ENCODE measurements at regions not wholly inside any gene's neighbourhood (a gene's known extent, or its start where the extent isn't known, plus 50 kb on each side); places are given as distances from the start of the nearest gene placed in this dataset.

DNA sequence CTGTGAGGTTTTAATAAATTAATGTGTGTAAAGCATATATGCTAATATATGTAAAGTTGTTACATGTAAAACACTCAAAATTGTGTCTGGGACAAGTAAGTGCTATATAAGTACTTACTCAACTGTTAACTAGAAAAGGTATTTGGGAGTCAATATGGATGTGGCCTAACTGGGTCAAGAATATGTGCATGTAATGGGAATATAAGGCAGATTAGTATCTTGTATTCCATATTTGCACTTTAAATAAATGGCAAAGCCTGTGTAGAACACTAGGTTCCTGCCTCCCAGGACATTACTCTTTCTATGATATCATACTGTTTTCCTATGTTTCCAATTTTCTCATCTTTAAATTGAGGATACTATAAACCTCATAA, 270.6 kb downstream of the FBXO8 start:
- TF ChIP-seq, protein P1, sequence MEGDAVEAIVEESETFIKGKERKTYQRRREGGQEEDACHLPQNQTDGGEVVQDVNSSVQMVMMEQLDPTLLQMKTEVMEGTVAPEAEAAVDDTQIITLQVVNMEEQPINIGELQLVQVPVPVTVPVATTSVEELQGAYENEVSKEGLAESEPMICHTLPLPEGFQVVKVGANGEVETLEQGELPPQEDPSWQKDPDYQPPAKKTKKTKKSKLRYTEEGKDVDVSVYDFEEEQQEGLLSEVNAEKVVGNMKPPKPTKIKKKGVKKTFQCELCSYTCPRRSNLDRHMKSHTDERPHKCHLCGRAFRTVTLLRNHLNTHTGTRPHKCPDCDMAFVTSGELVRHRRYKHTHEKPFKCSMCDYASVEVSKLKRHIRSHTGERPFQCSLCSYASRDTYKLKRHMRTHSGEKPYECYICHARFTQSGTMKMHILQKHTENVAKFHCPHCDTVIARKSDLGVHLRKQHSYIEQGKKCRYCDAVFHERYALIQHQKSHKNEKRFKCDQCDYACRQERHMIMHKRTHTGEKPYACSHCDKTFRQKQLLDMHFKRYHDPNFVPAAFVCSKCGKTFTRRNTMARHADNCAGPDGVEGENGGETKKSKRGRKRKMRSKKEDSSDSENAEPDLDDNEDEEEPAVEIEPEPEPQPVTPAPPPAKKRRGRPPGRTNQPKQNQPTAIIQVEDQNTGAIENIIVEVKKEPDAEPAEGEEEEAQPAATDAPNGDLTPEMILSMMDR (IDR thresholded peaks at IDR 0.05; ENCODE audit: unreplicated experiment): no peak
- no peak overlapping the region for H3K4me3 Mint-ChIP-seq (ENCODE audit: unreplicated experiment)
- no peaks in the 10 kb centered on the region for H3K9me3 Mint-ChIP-seq (ENCODE audit: unreplicated experiment)
- peaks cover 3% of the 10 kb centered on the region for H3K4me1 Mint-ChIP-seq (ENCODE audit: unreplicated experiment)
- no peaks in the 10 kb centered on the region for H3K36me3 Mint-ChIP-seq (ENCODE audit: low read depth, unreplicated experiment)
- no peak overlapping the region for H3K27ac Mint-ChIP-seq (ENCODE audit: unreplicated experiment)
- no peaks in the 10 kb centered on the region for H3K27me3 Mint-ChIP-seq (ENCODE audit: unreplicated experiment)
- no peak for DNase-seq (ENCODE audit: low spot score)

DNA sequence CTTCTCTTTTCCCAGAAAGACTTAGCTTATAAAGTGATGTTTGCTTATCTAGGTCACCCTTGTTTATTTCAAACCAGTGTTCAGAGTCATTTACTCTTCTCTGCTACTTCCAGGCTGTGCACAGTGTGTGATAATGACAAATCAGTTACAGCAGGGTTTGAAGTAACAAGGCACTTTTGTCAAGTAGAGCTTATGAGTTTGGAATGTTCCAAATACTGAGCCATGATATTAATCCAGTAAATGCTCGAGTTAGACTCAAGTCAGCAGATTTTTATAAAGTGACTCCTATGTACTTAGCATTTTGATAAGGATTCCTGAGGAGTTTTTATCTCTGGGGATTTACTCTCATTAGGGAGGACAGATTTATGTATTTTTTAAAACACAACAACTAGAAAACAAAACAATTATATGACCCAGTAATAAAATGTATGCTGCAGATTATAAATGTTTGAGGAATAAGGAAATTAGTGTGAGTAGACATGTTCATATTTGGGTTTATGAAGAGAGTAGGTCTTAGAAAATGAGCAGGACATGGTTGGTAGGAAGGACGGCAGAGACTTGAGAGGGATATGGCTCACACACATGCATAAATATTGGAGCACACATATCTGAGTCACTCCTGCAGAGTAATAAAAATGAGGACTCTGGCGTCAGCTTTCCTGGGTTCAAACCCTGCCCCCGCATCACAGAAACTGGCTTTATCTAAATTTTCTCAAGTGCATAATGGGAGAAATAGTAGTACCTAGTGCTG, 271.2 kb downstream of the FBXO8 start:
- no peaks in the 10 kb centered on the region for H3K9me3 Mint-ChIP-seq (ENCODE audit: unreplicated experiment)
- peaks cover 3% of the 10 kb centered on the region for H3K4me1 Mint-ChIP-seq (ENCODE audit: unreplicated experiment)
- H3K27me3 Mint-ChIP-seq (ENCODE audit: unreplicated experiment): no peaks in the 10 kb centered on the region
- TF ChIP-seq, protein P1 (IDR thresholded peaks at IDR 0.05; ENCODE audit: unreplicated experiment): no peak
- no peak overlapping the region for H3K27ac Mint-ChIP-seq (ENCODE audit: unreplicated experiment)
- H3K4me3 Mint-ChIP-seq (ENCODE audit: unreplicated experiment): no peak overlapping the region
- no peaks in the 10 kb centered on the region for H3K36me3 Mint-ChIP-seq (ENCODE audit: low read depth, unreplicated experiment)
- DNase-seq (ENCODE audit: low spot score): no peak

DNA sequence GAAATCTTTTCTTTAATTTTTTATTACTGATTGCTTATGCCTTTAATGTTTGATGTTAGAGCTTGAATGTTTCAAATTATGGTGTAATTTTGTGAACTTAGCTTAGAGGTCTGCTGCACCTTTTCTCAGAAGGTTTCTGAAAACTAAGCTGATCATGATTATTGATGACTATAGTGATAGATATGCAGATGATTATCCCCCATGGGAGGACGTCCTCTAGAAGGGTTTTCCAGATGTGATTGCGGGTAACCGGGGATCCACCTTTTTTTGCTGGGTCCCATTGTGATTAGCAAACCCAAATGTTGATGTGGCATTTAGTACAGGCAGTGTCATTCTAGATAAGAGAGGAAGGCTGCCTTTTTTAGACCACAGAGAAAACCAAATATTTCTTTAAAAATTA, 272.9 kb downstream of the FBXO8 start:
- H3K27me3 Mint-ChIP-seq (ENCODE audit: unreplicated experiment): no peaks in the 10 kb centered on the region

DNA sequence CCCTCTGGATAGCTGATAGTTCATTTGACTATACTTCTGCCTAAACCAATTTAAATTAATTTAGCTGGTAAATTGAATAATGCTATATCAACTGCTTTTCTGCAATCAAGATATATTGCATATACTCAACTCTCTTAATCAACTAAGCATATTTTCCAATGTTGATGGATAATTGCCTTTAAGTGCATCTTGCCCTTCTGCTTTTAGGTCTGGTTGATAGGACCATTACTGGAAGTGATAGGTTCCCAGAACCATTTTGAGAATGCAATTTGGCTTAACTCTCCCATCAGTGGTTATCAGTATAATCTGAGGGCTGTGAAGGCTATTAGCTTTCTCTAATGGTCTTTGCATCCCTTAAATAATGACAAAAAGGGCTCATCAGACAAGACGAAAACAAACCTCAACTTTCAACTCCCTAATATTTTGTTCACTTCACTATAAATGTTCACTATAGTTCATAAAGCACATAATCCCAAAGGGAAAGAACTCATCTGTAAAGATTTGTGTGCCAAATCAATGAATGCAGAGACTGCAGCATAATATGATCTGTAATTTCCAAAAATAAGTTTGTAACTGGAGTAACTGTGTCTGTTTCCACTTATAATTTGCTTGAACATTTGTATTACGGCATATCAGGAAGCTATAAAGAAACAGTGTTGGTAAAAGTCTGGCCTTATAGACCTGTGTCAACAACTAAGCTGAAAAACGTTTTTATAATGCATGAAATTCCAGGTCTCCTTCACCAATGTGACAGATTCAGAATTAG, 273.6 kb downstream of the FBXO8 start:
- TF ChIP-seq, protein P1 (IDR thresholded peaks at IDR 0.05; ENCODE audit: unreplicated experiment): no peak
- H3K4me1 Mint-ChIP-seq (ENCODE audit: unreplicated experiment): no peaks in the 10 kb centered on the region
- H3K36me3 Mint-ChIP-seq (ENCODE audit: low read depth, unreplicated experiment): no peaks in the 10 kb centered on the region
- no peak overlapping the region for H3K27ac Mint-ChIP-seq (ENCODE audit: unreplicated experiment)
- no peaks in the 10 kb centered on the region for H3K27me3 Mint-ChIP-seq (ENCODE audit: unreplicated experiment)
- no peak for DNase-seq (ENCODE audit: low spot score)
- H3K9me3 Mint-ChIP-seq (ENCODE audit: unreplicated experiment): no peaks in the 10 kb centered on the region
- no peak overlapping the region for H3K4me3 Mint-ChIP-seq (ENCODE audit: unreplicated experiment)

More for the DNA sequence above, 272.9 kb downstream of the FBXO8 start:
- no peaks in the 10 kb centered on the region for H3K9me3 Mint-ChIP-seq (ENCODE audit: unreplicated experiment)
- no peak overlapping the region for H3K27ac Mint-ChIP-seq (ENCODE audit: unreplicated experiment)
- H3K4me1 Mint-ChIP-seq (ENCODE audit: unreplicated experiment): no peaks in the 10 kb centered on the region
- H3K4me3 Mint-ChIP-seq (ENCODE audit: unreplicated experiment): no peak overlapping the region
- no peak for DNase-seq (ENCODE audit: low spot score)
- no peaks in the 10 kb centered on the region for H3K36me3 Mint-ChIP-seq (ENCODE audit: low read depth, unreplicated experiment)
- TF ChIP-seq, protein P1 (IDR thresholded peaks at IDR 0.05; ENCODE audit: unreplicated experiment): no peak

DNA sequence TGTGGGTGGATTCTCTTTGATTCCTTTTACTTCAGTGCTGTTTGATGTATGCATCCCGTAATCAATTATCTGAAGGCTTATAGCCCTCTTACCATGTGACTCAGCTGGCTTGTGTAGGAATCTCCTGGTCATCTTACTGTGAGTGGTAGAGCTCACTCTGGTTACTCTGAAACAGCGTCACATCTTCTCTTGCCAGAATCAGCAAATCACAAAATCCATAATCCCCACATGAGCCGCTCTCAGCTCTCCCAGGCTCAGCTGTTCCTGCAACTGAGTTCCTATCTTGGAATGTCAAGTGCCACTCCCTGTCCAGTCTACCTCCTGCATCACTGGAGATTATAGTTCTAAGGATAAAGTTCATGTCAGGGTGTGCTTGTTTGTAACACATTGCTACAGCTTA, 278.0 kb downstream of the FBXO8 start:
- Mint-ChIP-seq H3K4me1 (ENCODE audit: unreplicated experiment) (no peaks in the 10 kb centered on the region), H3K36me3 (ENCODE audit: low read depth, unreplicated experiment) (no peaks in the 10 kb centered on the region)

More for the DNA sequence above, 278.0 kb downstream of the FBXO8 start:
- H3K27ac Mint-ChIP-seq (ENCODE audit: unreplicated experiment): no peak overlapping the region
- H3K9me3 Mint-ChIP-seq (ENCODE audit: unreplicated experiment): no peaks in the 10 kb centered on the region
- no peak for DNase-seq (ENCODE audit: low spot score)
- no peak overlapping the region for H3K4me3 Mint-ChIP-seq (ENCODE audit: unreplicated experiment)
- no peaks in the 10 kb centered on the region for H3K27me3 Mint-ChIP-seq (ENCODE audit: unreplicated experiment)
- TF ChIP-seq, protein P1 (IDR thresholded peaks at IDR 0.05; ENCODE audit: unreplicated experiment): no peak
